HG03460 (cell line): ENCODE measurements at regions not wholly inside any gene's neighbourhood (a gene's known extent, or its start where the extent isn't known, plus 50 kb on each side); places are given as distances from the start of the nearest gene placed in this dataset.

Experiments
- ATAC-seq: cut with Tn5 transposase; IDR thresholded peaks from one replicate; pipeline ENCODE4 v1.9.1; 2021; ENCODE audit not compliant: unreplicated experiment

- no peak for ATAC-seq
These were observed 119.0 kb upstream of the MGAT5 start for GRCh38 chr2:134134827-134135226.

GRCh38 chr2:134135793-134136192, 118.1 kb upstream of the MGAT5 start:
- ATAC-seq = no peak

- no peak for ATAC-seq
These were observed 117.1 kb upstream of the MGAT5 start for GRCh38 chr2:134136731-134137130.

GRCh38 chr2:134137182-134137611, 116.7 kb upstream of the MGAT5 start:
- ATAC-seq = no peak

GRCh38 chr2:134138115-134138514, 115.8 kb upstream of the MGAT5 start:
- no peak for ATAC-seq

- ATAC-seq = no peak
These were observed 114.3 kb upstream of the MGAT5 start for GRCh38 chr2:134139611-134140010.

GRCh38 chr2:134140251-134140661, 113.6 kb upstream of the MGAT5 start:
- ATAC-seq = no peak

- ATAC-seq = no peak
These were observed 112.1 kb upstream of the MGAT5 start for GRCh38 chr2:134141598-134142340.

- ATAC-seq = no peak
These were observed 111.5 kb upstream of the MGAT5 start for GRCh38 chr2:134142341-134142738.

GRCh38 chr2:134142903-134143302, 111.0 kb upstream of the MGAT5 start:
- no peak for ATAC-seq

- ATAC-seq = no peak
These were observed 110.3 kb upstream of the MGAT5 start for GRCh38 chr2:134143568-134143967.

- ATAC-seq = no peak
These were observed 109.7 kb upstream of the MGAT5 start for GRCh38 chr2:134144081-134144596.

GRCh38 chr2:134144651-134145050, 109.2 kb upstream of the MGAT5 start:
- ATAC-seq = no peak

GRCh38 chr2:134145519-134145918, 108.4 kb upstream of the MGAT5 start:
- ATAC-seq = no peak

- ATAC-seq = no peak
These were observed 107.7 kb upstream of the MGAT5 start for GRCh38 chr2:134146161-134146560.

- no peak for ATAC-seq
These were observed 107.3 kb upstream of the MGAT5 start for GRCh38 chr2:134146620-134147019.

- ATAC-seq = no peak
These were observed 105.7 kb upstream of the MGAT5 start for GRCh38 chr2:134148172-134148571.

GRCh38 chr2:134148843-134149472, 104.9 kb upstream of the MGAT5 start:
- no peak for ATAC-seq

GRCh38 chr2:134149904-134150303, 104.0 kb upstream of the MGAT5 start:
- no peak for ATAC-seq

- no peak for ATAC-seq
These were observed 103.1 kb upstream of the MGAT5 start for GRCh38 chr2:134150760-134151159.

- ATAC-seq = no peak
These were observed 101.5 kb upstream of the MGAT5 start for GRCh38 chr2:134152045-134153010.
